HG02981 (cell line): ENCODE measurements at regions not wholly inside any gene's neighbourhood (a gene's known extent, or its start where the extent isn't known, plus 50 kb on each side); places are given as distances from the start of the nearest gene placed in this dataset.
"Not testable (repeated sequence)": the region's sequence is repeated elsewhere in the genome, so short reads cannot be mapped to it uniquely, and the experiment has no call there.

ENCODE experiments used
- ATAC-seq: cut with Tn5 transposase; IDR thresholded peaks from one replicate; pipeline ENCODE4 v1.9.1; 2021; ENCODE audit warnings: mild to moderate bottlenecking, moderate library complexity; ENCODE audit not compliant: unreplicated experiment

- ATAC-seq = no peak
Observed at GRCh38 chr22:48629631-48630432, 1197.8 kb downstream of the BRD1 start.

DNA sequence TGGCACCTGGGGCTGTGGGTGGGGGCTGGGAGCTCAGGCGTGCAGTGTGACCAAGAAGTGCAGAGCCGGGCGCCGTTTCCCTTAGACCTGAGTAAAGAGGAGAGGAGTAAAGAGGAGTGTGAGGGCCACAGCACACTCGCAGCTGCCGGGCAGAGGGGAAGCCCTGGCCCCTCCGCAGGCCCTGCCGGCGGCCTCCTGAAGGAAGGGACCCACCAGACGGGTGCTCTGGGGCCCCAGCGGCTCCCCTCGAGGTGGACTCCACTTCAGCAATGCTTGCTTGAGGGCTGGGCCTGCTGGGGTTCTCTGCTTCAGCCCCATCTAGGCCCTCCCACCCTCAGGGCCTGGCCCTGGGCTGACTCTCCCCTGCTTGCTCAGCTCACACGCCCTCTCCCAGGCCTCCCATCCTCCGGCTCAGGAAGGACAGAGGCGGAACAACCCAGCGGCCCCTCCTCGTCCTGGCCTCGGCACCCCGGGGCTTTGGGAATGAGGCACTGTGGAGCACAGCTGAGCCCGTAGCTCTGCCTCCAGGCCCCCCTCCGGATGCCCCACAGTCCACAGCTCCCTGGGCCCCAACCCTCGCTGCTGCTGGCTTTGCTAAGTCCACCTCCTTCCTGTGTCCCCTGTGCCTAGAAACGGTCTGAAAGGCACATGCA lies 1198.7 kb downstream of the BRD1 start:
- no peak for ATAC-seq

- no peak for ATAC-seq
Observed at GRCh38 chr22:48627966-48628365, 1199.7 kb downstream of the BRD1 start.

DNA sequence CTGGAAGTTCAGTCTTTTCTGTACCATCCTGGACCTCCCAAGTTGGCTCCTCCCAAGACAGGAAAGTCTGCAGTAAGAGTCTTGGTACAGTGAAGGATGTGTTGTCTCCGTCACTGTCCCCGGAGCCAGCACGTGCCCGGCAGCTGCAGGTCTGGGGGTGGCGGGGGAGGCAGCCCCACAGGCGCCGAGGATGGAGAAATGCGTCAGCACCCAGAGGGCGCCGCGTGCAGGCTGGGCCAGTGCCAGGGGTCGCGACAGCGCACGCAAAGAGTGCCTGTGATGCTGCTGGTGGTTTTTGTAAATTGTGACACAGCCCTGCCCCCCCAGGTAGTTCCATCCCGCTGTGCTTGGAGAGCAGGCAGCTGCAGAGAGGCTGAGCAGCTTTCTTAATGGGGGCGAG lies 1200.5 kb downstream of the BRD1 start:
- ATAC-seq = no peak

GRCh38 chr22:48624401-48624800 lies 1203.3 kb downstream of the BRD1 start:
- ATAC-seq = no peak

DNA sequence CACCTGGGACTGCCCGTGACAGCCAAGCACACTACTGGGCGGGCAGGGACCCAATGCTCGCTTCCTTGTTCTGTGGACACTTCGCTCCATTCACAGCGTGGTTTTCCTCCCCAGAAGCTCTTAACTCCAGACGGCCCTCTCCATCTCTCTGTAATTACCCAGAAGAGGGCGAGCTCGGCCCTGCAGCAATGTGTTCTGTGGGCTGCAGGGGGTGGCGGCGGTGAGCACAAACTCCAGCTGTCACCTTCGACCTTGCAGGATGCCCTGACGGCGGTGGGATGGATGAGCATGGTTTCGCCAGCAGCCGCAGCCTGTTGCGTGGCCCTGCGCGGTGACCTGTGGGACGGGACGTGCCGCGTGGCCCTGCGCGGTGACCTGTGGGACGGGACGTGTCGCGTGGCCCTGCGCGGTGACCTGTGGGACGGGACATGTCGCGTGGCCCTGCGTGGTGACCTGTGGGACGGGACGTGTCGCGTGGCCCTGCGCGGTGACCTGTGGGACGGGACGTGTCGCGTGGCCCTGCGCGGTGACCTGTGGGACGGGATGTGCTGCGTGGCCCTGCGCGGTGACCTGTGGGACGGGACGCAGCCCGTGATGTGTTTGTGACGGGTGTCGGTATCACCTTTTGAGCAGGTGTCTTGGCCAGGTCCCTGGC lies 1204.7 kb downstream of the BRD1 start:
- ATAC-seq = no peak

DNA sequence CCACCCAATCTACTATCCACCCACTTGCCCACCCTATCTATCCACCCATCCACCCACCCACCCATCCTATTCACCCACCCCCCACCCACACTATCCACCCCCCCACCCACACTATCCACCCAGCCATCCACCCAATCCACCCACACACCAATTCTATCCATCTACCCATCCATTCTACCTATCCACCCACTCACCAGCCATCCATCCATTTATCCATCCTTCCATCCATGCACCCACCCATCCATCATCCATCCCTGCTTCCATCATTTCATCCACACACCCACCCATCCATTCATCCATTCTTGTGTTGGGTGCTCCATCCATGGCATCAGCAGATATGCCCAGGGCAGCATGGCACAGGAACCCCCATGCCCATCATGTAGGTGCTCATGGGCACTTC lies 1206.6 kb downstream of the BRD1 start:
- no peak for ATAC-seq

DNA sequence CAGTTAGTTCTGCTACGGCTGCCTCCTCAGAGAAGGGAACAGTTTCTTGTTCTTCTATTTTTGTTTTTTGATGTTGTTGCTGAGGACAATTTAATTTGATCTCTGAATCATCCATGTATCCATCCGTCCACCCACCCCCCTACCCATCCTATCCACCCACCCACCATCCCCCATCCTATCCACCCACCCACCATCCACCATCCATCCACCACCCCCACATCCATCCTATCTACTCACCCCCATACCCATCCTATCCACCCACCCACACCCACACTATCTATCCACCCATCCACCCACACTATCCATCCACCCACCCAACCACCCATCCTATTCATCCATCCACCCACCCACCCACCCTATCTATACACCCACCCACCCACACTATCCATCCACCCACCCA lies 1207.2 kb downstream of the BRD1 start:
- ATAC-seq = not testable (repeated sequence)

DNA sequence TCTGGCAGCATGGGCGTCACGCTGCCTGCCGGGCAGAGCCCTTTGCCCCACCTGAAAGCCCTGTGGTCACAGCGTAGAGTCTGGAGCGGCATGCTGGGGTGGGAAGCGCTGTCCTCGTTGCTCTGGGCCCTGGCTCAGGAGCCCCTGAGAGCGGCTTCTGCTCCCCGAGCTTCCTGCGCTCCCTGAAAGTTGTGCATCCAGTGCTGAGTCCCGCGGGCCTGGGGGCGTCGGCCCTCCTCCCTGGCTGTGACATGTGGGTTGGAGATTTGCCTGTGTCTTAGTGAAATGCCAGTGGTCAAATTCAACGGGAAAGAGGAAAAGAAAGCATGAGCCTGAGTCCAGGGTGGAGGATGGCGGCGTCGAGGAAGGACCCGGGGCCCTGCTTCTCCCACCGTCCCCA lies 1208.0 kb downstream of the BRD1 start:
- ATAC-seq = no peak

GRCh38 chr22:48618326-48618725 lies 1209.3 kb downstream of the BRD1 start:
- ATAC-seq = no peak

- ATAC-seq = no peak
Observed at GRCh38 chr22:48616656-48617055, 1211.0 kb downstream of the BRD1 start.

DNA sequence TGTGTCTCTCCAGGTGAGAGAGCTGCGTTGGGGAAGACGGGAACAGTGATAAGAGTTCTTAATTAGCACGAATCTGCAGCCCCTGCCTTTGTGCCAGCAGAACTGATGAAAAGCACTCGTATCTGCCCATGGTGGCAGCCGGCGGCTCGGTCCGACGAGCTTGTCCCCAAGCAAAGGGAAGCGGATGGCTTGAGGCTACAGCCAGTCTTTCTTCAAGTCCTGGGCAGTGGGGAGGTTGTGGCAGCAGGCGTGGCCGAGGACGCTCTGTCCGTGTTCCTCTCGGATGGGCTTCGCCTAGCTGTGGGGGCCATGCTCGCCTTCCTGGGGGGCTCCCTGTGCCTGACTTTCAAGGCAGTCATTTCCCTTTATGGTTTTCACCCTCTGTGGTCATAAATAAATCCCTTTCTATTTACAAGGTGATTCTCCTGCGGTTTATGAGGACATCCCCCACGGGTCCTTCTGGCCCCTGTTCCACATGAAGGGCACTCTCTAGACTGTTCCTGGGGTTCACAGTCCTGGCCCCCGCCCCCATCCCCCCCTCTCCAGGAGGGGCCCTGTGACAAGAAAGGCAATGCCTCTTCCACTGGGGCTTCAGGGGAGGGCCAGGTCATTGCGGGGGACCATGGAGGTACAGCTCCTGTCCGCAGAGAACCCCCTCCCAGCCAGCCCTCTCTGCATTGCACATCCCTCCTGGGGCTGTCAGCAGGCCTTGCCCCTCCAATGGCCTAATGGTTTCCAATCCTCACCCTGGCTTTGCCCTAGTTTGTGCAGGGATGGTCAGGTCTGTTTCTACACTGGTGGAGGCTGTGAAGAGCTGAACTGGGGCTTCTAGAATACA lies 1212.3 kb downstream of the BRD1 start:
- ATAC-seq = no peak

- ATAC-seq = no peak
Observed at GRCh38 chr22:48613566-48614200, 1214.0 kb downstream of the BRD1 start.

GRCh38 chr22:48612077-48612995 lies 1215.3 kb downstream of the BRD1 start:
- ATAC-seq = no peak

- no peak for ATAC-seq
Observed at GRCh38 chr22:48609279-48609865, 1218.3 kb downstream of the BRD1 start.

DNA sequence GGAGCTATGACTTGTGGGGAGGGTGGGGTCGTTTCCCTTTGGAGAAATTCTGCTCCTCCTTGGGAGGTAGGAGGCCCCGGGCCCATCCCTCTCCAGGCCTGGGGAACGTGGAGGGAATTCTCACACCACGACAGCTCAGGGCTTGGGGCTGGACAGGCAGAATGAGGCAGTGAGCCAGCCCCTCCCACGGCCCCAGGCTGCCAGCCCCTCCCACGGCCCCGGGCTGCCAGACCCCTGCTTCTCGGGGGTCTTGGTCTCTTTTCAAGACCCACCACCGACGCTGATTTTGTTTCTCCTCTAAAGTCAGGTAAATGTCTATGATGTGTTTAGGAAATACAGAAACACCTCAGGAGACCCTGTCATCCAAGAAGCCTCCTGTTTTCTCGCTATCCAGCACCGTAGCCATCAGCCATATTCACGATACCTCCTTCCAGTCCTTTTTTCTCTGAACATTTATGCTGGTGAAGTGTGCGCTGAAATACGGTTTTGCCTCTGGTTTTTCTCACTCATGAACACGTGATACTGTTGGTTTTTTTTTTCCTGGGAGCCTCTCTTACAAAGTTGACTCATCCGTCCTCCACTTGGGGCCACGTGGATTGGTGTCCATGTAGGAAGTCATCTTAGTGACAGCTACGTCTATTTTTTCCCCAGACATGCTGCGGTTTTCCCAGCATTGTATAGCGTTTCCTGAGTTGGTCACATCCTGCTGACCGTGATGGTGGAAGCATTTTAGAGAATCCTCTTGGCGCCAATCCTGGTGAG lies 1219.6 kb downstream of the BRD1 start:
- ATAC-seq = no peak

DNA sequence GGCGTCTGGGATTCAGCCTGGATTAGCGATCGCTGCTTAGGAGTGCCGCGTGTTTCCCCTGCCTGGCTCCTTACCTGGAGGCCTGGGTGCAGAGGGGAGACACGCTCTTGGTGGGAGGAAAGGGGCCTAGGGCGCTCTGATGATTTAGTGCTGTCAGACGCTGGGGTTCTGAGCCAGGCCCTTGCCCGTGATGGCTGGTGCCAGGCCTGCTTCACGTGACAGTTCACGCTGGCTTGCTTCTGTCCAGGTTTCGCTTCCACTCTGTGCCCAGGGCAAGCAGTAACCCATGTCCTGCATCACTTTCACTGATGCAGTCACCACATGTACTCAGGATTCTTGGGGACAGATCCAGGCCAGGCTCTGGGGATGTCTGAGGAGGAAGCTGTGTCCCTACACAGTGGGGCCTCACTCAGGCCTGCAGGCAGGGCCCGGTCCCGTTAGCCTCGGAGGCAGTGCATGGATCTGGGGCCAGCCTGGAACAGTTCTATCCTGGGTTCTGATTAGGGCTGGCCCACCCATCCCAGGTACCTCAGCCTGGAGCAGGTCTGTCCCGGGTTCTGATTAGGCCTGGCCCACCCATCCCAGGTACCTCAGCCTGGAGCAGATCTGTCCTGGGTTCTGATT lies 1220.9 kb downstream of the BRD1 start:
- ATAC-seq = no peak

- no peak for ATAC-seq
Observed at GRCh38 chr22:48605856-48606481, 1221.7 kb downstream of the BRD1 start.
